HG03442 (cell line): ENCODE measurements at regions not wholly inside any gene's neighbourhood (a gene's known extent, or its start where the extent isn't known, plus 50 kb on each side); places are given as distances from the start of the nearest gene placed in this dataset.
"Not testable (repeated sequence)": the region's sequence is repeated elsewhere in the genome, so short reads cannot be mapped to it uniquely, and the experiment has no call there.

Experiments used
- ATAC-seq: cut with Tn5 transposase; IDR thresholded peaks from one replicate; pipeline ENCODE4 v1.9.1; 2021; ENCODE audit warnings: mild to moderate bottlenecking, moderate library complexity; ENCODE audit not compliant: unreplicated experiment

GRCh38 chr14:55766071-55766470, 186.1 kb downstream of the KTN1 start:
- ATAC-seq, result no peak

DNA sequence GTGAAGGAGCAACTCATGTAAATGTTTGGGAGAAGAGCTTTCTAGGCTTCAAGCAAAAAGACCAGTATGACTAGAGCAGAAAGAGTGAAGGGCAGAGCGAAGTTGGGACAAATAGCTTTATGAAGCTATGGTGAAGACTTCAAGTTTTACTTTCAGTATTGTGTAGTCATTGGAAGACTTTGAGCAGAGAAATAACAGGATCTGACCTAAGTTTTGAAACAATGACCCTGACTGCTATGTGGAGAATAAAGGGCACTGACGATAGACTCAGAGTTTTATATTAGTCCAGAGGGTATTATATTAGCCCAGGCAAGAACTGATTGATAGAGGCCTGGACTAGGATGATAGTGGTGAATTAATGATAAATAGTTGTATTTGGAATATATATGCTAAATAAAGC, 187.3 kb downstream of the KTN1 start:
- ATAC-seq, result no peak

DNA sequence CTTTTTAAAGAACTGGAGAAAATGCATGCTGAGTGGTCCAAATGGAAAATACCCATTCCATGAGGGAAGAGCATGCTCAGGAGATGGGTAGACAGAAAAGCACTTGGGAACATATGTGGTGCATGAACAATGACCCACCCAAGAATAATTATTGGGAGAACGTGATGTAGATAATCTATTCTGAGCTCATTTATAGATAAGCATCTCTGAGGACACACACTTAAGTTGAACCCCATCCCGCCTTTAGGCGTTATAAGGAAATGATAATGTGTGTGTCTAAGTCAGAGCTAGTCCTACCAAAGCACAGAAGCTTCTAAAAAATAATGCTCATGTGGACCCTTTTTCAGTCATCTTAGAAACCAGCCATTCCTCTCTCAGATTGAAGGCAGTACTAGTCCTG, 189.9 kb downstream of the KTN1 start:
- ATAC-seq, result no peak

DNA sequence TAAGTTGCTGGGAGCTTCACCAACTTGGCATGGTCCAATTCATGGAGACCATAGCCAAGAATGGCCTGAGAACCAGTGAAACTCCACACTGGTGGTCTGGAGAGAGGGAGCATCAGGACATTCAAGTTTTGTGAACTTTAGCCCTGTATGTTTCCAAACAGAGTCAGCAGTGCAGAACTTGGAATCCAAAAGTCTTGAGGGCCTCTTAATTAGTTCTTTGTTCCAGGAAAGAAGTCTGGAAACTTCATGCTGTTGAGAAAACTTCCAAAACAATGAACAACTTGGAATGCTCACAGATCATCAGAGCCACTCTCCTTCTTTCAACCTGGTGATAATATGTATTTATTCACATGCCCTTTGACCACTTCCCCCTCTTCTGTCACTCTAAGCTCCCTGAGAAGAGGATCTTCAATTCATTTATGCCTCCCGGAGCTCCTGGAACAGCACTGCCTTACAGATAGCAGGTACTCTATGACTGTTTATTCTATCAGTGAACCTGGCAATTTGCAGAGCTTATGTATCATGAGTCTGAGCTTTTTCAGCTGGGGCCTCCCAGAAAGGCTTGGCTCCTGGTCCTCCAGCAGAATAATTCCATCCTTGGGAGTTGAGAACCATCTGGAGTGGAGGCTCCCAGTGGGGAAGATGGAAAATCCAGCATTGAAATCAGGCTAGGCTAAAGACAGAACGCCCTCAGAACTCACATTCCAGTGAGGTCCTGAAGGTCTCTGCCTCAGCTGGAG, 191.4 kb downstream of the KTN1 start:
- no peak for ATAC-seq

DNA sequence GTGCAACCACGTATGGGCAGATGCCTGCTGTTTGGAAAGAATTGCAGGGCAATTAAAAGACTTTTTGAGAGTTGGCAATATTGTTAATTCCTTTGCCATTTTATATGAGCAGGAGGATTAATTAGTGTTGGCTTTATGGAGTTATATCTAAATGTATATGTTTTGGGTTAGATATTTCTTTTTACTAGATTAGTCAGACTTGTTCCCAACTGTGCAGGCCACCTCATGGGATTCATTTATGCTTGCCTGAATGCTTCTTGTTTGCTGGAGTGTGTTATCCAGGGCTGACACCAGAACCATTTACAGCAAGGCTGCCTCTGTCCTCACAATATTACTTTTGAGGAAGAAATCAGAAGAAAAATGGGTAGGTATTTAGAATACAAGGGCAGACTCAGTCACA, 192.5 kb downstream of the KTN1 start:
- no peak for ATAC-seq

GRCh38 chr14:55773312-55773711, 193.3 kb downstream of the KTN1 start:
- no peak for ATAC-seq

GRCh38 chr14:55773984-55774545, 194.1 kb downstream of the KTN1 start:
- ATAC-seq, result no peak

GRCh38 chr14:55777877-55778276, 197.9 kb downstream of the KTN1 start:
- ATAC-seq, result no peak

- no peak for ATAC-seq
Observed at GRCh38 chr14:55780156-55780946, 200.3 kb downstream of the KTN1 start.

- no peak for ATAC-seq
Observed at GRCh38 chr14:55781046-55781445, 201.0 kb downstream of the KTN1 start.

DNA sequence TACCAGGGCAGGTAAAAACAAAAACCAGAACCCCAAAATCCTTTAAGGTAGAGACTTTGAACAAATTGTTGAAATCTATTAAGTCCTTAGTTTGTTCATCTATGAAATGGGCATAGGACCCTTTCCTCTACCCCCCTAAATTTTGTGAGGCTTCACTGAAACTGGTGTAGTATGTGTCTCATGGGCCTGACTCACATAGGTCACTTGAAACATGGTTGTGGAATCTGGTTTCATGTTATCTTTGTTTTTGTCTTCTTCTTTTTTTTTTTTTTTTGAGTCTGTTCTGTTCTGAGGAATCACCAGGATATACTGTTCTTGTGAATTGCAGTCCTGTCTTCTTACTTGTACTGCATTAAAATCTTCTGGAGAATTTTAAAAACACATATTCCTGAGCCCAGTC, 202.2 kb downstream of the KTN1 start:
- ATAC-seq, result no peak

DNA sequence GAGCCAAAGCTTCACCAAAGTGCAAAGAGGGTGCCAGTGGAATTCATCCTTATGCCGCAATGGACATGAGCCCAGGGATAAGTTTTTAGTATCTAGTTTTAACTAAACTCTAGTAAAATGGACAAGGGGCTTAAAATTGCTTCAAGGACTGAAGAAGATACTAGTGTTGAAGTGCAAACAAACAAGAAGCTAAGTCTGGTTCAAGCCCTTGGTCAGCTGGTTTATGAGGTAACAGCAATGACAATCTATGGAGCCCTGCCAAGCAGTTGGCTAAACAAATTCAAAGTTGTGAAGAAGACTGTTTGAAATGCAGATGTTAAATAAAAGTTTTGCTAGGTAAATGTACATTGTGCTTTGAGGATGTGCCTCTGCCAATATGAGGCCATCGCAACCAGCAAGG, 209.4 kb downstream of the KTN1 start:
- no peak for ATAC-seq

DNA sequence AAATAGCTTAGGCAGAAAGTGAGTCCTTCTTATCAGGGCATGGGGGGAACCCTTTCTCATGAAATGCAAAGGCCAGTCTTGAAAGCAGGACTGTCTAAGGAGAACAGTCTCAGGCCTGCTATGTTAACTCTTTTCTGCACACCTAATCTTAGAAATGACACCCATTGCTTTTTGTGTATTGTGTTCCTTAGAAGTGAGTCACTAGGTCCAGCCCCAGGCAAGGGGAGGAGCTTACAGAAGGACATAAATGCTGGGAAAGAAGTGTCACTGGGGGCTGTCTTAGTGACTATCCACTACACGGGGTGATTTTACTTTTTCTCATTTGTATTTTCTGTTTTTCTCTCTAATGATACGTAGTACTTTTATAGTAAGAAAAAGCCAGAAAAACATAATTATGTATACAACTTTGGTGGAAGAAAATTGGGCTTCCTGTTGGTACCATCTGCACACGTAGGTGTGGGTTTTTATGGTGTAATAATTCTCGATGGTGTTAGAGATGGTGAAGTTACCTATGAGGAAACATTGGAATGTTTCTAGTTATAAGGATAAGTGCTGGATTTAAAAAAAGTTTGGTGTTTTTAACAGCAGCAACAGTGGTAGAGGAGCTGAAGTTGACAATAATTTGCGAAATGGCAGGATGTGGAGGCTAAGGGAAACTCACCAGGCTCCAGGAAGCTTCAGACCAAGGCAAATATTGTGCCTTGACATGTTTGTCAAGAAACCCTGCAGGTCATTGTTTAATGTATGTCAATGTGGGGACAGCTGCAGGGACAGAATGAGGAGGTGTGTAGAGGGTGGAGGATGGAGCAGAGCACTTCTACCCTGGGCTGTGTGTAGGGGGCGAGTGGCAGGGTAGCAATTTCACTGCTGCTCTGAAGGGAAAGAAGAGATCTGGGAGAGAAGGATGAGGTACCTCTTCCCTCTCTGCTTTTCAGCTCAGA, 214.9 kb downstream of the KTN1 start:
- ATAC-seq, result no peak

DNA sequence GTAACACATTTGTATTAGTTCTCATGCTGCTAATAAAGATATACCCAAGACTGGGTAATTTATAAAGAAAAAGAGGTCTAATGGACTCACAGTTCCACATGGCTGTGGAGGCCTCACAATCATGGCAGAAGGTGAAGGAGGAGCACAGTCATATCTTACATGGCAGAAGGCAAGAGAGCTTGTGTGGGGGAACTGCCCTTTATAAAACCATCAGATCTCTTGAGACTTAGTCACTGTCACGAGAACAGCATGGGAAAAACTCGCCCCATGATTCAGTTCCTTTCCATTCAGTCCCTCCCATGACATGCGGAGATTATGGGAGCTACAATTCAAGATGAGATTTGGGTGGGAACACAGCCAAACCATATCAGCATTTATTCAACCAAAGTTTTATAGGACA, 216.5 kb downstream of the KTN1 start:
- not testable (repeated sequence) for ATAC-seq

DNA sequence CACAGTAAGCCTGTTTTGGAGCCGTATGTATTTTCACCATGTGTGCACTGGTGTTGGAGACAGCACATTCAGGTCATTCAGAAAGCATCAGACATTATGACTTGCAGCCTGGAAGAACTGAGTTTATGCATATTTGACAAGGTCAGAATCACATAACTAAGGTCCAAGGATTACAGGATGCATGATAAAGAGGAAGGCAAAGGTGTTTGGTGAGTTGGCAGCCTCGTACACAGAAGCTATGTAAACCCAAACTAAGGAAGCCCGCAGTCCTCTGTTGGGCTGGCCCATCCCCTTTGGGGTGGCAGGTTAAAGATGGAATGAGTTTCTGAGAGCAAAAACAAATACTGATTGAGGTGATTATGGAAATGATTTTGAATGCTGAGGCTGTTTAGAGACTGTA, 218.4 kb downstream of the KTN1 start:
- ATAC-seq, result no peak

DNA sequence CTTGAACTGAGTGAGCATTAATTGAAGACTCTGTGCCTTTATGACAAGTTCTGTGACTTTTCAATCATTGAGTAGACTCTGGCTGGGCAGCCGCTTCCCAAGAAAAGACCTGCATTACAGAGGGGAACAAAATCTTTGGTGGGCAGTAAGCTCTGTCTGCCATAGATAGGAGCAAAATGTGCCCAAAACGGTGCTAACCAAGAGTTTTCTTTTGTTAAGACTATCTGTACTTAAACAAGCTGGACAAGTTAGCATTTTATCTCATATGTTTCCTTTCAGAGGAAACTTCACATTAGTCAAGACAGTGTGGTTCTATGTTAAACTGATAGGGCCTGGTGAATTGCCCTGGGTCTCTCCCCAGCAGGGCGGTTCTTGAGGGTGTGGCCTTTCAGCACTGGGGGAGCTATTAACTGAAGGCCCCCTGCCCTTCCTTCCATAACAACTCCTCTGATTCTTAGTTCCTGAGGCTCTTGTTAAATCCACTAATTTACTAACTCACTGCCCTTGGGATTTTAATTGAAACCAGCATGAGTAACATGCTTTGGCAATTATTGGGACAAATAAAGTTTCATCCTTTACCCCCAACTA, 219.6 kb downstream of the KTN1 start:
- no peak for ATAC-seq

DNA sequence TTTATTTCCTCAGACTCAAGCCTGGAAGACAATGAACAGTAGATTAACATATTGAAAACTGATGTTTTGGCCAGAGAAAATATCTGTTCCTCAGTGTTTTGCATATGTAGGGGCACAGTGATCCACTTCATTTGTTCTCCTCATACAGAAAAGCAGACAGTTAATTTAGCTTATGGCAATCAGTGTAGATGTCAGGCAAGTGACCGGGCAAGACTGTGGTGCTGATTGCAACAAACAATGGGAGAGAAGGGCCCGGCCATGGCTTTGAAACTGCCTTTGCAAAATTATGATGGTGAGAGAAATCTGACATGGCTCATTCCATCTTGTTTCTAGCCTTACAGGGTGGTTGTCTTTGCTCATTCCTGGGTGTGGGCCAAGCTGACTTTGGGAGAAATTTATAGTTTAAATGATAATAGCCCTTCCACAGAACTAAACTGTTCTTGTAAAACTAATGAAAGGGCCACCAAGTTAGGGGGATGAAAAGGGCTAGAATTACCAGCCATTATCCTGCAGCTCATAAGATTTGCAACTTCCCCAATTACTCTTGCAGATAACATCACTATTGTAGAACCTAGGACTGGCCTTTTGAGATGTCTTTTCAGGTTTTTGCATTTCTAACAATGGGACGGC, 220.3 kb downstream of the KTN1 start:
- no peak for ATAC-seq

DNA sequence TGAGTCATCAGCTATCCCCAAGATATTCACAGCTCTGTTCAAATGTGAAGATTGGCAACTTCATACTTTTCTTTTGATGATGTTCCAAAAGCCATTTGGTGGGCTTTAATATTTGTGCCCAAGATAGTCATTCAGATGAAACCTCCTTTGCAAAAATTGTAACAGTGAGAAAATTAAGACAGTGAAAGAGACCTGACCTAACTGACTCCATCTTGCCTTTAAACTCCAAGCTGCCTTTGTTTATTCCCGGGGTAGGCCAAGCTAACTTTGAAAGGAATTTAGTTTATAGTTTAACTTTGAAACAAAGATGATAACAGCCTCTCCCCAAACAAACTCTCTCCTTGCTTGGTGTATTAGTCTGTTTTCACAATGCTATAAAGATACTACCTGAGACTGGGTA, 221.1 kb downstream of the KTN1 start:
- no peak for ATAC-seq

- no peak for ATAC-seq
Observed at GRCh38 chr14:55802986-55803872, 223.2 kb downstream of the KTN1 start.
